ENCODE measurements at regions not wholly inside any gene's neighbourhood (a gene's known extent, or its start where the extent isn't known, plus 50 kb on each side); places are given as distances from the start of the nearest gene placed in this dataset.

- no peak overlapping the region for H3K27ac ChIP-seq (ENCODE audit: extremely low read depth, low read depth, low read length)
- no peaks in the 10 kb centered on the region for H3K9me3 ChIP-seq (ENCODE audit: control insufficient read depth, insufficient read depth, low read depth, low read length)
- H3K36me3 ChIP-seq (ENCODE audit: control insufficient read depth in 2 of 2, insufficient read depth in 1 of 2, low read length in 2 of 2): no peaks in the 10 kb centered on the region
- H3K4me3 ChIP-seq (ENCODE audit: low read depth, low read length): no peak overlapping the region
- ChIA-PET CTCF (no interaction called here), POLR2A (no interaction called here)
- H3K4me1 ChIP-seq (ENCODE audit: control insufficient read depth, insufficient read depth, low read length): no peaks in the 10 kb centered on the region
- no peak for TF ChIP-seq GLIS2 (tag by site-specific recombination; IDR thresholded peaks at IDR 0.05)
These were observed 272.0 kb downstream of the CYRIA start for GRCh38 chr2:16393500-16394071.

DNA sequence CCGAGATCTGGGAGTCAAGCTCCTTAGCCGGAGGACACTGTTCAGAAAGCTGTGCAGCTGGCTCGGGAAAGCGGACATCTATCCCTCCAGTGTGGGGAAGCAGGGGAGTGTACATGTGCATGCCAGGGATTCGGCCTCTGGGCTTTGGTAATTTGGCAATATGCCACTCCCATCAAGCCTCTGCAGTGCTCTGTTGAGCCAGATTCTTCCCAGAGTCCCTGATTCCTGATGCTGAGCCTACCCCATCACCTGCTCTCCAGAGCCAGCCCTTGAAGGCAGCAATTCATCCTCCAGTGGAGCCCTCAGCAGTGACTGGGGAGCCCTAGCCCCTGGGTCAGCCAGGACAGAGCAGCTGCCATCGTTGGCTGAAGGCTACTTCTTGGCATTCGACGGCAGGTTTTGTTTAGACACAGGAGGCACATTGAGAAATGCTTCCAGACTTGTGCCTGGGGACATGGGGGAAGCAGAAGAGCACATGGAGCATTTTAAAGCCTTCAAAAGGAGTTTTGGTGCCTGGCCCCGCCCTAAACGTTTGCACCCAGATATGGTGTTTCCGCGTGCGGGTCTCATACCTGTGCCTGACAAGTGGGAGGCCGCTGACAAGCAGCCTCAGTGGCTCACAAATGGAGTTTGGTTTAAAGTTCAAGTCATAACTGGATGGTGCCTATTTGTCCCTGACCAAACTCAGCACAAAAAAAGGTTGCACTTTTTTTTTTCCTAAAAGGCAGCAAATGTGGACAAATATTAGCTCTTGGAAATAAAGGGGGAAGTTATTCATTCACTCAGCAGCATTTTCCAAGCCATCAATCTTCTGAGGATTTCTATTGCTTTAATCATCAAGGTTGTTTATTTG lies 272.8 kb downstream of the CYRIA start:
- CTCF ChIA-PET: interaction anchor here (0.5 to 0.6 kb wide), 2 partner anchors 95 to 185 kb away, joined by 3 read pairs; no protein-coding TSS in a partner anchor
- TF ChIP-seq ZNF658 (tag by site-specific recombination; IDR thresholded peaks at IDR 0.05) (no peak), ZNF37A (tag by site-specific recombination; IDR thresholded peaks at IDR 0.05) (no peak), SALL2 (tag by site-specific recombination; IDR thresholded peaks at IDR 0.05; ENCODE audit: borderline replicate concordance) (no peak), KLF10 (tag by site-specific recombination; IDR thresholded peaks at IDR 0.05) (no peak), ZNF76 (tag by site-specific recombination; IDR thresholded peaks at IDR 0.05; ENCODE audit: borderline replicate concordance, low read depth) (no peak), KLF8 (tag by site-specific recombination; IDR thresholded peaks at IDR 0.05) (no peak), ZNF585B (tag by site-specific recombination; IDR thresholded peaks at IDR 0.05) (no peak), ZNF302 (tag by site-specific recombination; IDR thresholded peaks at IDR 0.05; ENCODE audit: low read depth) (no peak)
- TF ChIP-seq, protein P1, sequence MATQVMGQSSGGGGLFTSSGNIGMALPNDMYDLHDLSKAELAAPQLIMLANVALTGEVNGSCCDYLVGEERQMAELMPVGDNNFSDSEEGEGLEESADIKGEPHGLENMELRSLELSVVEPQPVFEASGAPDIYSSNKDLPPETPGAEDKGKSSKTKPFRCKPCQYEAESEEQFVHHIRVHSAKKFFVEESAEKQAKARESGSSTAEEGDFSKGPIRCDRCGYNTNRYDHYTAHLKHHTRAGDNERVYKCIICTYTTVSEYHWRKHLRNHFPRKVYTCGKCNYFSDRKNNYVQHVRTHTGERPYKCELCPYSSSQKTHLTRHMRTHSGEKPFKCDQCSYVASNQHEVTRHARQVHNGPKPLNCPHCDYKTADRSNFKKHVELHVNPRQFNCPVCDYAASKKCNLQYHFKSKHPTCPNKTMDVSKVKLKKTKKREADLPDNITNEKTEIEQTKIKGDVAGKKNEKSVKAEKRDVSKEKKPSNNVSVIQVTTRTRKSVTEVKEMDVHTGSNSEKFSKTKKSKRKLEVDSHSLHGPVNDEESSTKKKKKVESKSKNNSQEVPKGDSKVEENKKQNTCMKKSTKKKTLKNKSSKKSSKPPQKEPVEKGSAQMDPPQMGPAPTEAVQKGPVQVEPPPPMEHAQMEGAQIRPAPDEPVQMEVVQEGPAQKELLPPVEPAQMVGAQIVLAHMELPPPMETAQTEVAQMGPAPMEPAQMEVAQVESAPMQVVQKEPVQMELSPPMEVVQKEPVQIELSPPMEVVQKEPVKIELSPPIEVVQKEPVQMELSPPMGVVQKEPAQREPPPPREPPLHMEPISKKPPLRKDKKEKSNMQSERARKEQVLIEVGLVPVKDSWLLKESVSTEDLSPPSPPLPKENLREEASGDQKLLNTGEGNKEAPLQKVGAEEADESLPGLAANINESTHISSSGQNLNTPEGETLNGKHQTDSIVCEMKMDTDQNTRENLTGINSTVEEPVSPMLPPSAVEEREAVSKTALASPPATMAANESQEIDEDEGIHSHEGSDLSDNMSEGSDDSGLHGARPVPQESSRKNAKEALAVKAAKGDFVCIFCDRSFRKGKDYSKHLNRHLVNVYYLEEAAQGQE (tag by site-specific recombination; IDR thresholded peaks at IDR 0.05): no peak
- TF ChIP-seq, protein P2, sequence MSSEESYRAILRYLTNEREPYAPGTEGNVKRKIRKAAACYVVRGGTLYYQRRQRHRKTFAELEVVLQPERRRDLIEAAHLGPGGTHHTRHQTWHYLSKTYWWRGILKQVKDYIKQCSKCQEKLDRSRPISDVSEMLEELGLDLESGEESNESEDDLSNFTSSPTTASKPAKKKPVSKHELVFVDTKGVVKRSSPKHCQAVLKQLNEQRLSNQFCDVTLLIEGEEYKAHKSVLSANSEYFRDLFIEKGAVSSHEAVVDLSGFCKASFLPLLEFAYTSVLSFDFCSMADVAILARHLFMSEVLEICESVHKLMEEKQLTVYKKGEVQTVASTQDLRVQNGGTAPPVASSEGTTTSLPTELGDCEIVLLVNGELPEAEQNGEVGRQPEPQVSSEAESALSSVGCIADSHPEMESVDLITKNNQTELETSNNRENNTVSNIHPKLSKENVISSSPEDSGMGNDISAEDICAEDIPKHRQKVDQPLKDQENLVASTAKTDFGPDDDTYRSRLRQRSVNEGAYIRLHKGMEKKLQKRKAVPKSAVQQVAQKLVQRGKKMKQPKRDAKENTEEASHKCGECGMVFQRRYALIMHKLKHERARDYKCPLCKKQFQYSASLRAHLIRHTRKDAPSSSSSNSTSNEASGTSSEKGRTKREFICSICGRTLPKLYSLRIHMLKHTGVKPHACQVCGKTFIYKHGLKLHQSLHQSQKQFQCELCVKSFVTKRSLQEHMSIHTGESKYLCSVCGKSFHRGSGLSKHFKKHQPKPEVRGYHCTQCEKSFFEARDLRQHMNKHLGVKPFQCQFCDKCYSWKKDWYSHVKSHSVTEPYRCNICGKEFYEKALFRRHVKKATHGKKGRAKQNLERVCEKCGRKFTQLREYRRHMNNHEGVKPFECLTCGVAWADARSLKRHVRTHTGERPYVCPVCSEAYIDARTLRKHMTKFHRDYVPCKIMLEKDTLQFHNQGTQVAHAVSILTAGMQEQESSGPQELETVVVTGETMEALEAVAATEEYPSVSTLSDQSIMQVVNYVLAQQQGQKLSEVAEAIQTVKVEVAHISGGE (tag by site-specific recombination; conservative IDR thresholded peaks at IDR 0.05; ENCODE audit: low read depth): no peak
- no peaks in the 10 kb centered on the region for H3K9me3 ChIP-seq (ENCODE audit: control insufficient read depth, insufficient read depth, low read depth, low read length)
- H3K4me3 ChIP-seq (ENCODE audit: low read depth, low read length): no peak overlapping the region
- no peaks in the 10 kb centered on the region for H3K4me1 ChIP-seq (ENCODE audit: control insufficient read depth, insufficient read depth, low read length)
- H3K36me3 ChIP-seq (ENCODE audit: control insufficient read depth in 2 of 2, insufficient read depth in 1 of 2, low read length in 2 of 2): no peaks in the 10 kb centered on the region
- no peak overlapping the region for H3K27ac ChIP-seq (ENCODE audit: extremely low read depth, low read depth, low read length)
- POLR2A ChIA-PET: no interaction called here

DNA sequence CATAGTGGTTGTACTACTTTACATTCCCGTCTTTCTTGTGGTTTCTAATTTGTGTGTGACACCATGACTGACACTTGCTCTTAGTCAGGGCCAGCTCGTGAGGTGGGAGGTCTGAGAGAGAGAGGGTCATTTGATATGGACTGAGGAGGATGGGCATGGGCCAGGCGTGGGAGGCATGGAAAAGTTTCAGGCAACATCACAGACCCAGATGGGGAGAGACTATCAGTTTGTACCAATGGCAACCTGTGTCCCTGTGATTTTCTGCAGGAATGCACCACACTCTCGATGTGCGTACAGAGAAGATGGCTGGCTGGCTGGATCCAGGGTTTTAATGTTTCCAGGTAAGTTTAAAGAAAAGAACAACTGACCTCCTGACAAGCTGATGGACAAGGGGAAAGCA lies 273.6 kb downstream of the CYRIA start:
- ChIA-PET CTCF (interaction anchor here (0.5 to 0.6 kb wide), 2 partner anchors 185 to 1488 kb away, joined by 3 read pairs; no protein-coding TSS in a partner anchor), POLR2A (no interaction called here)
- TF ChIP-seq RBAK (tag by site-specific recombination; IDR thresholded peaks at IDR 0.05): no peak
- Histone ChIP-seq H3K36me3 (ENCODE audit: control insufficient read depth in 2 of 2, insufficient read depth in 1 of 2, low read length in 2 of 2) (no peaks in the 10 kb centered on the region), H3K4me1 (ENCODE audit: control insufficient read depth, insufficient read depth, low read length) (no peaks in the 10 kb centered on the region), H3K4me3 (ENCODE audit: low read depth, low read length) (no peak overlapping the region), H3K9me3 (ENCODE audit: control insufficient read depth, insufficient read depth, low read depth, low read length) (no peaks in the 10 kb centered on the region), H3K27ac (ENCODE audit: extremely low read depth, low read depth, low read length) (no peak overlapping the region)
